ENCODE measurements at regions not wholly inside any gene's neighbourhood (a gene's known extent, or its start where the extent isn't known, plus 50 kb on each side); places are given as distances from the start of the nearest gene placed in this dataset.

GRCh38 chr14:104335176-104335575 is 196.8 kb downstream of the KIF26A start:
- ATAC-seq (ENCODE audit: low FRiP score) (no peak), DNase-seq (ENCODE audit: low spot score) (no peak)
- no peak for TF ChIP-seq CTCF (IDR thresholded peaks at IDR 0.05)

DNA sequence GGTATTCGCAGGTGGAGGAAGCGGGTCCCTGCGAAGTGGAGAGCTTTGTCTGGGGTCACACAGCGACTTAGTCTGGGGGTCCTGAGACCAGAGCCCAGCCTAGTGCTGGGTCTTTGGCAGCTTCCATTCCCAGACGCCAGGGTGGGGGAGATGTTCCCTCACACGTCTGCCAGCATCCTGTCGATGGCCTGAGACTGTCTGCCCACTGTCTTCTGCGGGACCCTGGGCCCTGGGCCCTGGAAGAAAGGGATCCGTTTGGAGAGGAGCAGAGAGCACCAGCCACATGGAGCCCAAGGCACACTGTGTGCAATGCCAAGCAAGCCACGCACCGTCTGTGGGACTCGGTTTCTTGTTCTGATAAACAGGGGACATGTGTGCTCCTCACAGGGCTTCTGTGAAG is 197.2 kb downstream of the KIF26A start:
- DNase-seq (ENCODE audit: low spot score) = no peak
- no peak for TF ChIP-seq CTCF (IDR thresholded peaks at IDR 0.05)
- no peak for ATAC-seq (ENCODE audit: low FRiP score)

- DNase-seq (ENCODE audit: low spot score) (no peak), ATAC-seq (ENCODE audit: low FRiP score) (no peak)
- TF ChIP-seq CTCF (IDR thresholded peaks at IDR 0.05) = no peak
Measured at GRCh38 chr14:104337351-104337750, 199.0 kb downstream of the KIF26A start.

DNA sequence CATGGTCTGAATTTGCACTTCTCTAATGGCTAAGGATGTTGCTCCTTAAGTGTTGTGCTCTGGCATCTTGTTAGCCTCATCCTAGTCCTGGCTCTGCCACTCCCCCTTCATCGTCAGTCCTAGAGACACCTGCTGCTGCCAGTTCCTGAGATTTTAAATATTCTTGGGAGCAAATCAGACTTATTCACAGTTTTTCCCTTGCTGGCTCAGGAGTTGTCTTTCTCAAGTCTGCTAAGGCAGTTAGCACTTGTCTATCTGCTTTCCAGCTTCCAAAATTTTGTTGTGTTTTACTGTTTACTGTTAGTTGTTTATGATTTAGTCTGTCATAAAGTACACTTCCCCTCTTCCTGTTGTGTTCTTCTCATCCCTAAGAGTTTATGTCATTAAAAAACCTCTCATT is 201.0 kb downstream of the KIF26A start:
- DNase-seq (ENCODE audit: low spot score) (no peak), ATAC-seq (ENCODE audit: low FRiP score) (no peak)
- TF ChIP-seq CTCF (IDR thresholded peaks at IDR 0.05) = no peak

GRCh38 chr14:104339829-104340228 is 201.4 kb downstream of the KIF26A start:
- ATAC-seq (ENCODE audit: low FRiP score) (no peak), DNase-seq (ENCODE audit: low spot score) (no peak)
- TF ChIP-seq CTCF (IDR thresholded peaks at IDR 0.05) = no peak

DNA sequence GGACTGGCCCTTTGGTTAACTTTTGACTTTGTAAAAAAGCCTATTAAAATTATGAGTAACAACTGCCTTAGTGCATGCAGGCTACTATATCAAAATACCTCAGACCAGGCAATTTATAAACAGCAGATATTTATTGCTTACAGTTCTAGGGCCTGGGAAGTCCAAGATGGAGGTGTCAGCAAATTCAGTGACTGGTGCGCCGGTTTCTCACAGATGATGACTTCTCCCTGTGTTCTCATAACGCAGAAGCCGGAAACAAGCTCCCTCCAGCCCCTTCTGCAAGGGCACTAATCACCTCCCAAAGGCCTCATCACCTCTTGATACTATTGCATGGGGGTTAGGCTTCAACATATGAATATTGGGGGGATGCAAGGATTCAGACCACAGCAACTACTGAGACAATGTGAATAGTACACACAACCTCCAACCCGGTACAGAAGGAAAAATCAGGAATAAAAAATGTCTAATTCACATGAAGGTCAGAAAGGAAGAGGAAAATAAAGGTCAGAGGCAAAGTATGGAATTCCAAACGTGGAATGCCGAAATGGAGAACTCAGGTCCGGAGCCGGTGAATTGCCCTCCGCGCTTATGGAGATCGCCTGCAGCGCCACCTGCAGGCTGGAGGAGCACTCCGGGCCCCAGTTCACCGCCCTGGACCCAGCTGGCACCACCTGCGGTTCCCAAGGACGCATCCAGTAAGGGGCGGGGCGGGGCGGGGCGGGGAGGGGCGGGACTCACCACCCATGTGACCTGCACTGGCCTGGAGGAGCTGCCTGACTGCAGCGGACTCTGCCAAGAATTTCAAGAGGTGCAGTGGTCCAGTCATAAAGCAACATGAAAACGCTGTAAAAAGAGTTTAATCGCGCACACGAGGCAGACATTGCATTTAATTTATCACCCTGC is 203.4 kb downstream of the KIF26A start:
- no peak for ATAC-seq (ENCODE audit: low FRiP score)
- TF ChIP-seq CTCF (IDR thresholded peaks at IDR 0.05) = no peak
- DNase-seq (ENCODE audit: low spot score) = no peak
